Eye (tissue), 1 donor: ENCODE measurements at regions not wholly inside any gene's neighbourhood (a gene's known extent, or its start where the extent isn't known, plus 50 kb on each side); places are given as distances from the start of the nearest gene placed in this dataset.

Experiments
- DNase-seq: peaks from one replicate; pipeline ENCODE4 v3.0.0-alpha.2; 2015

GRCh38 chr21:27189870-27190269 is 223.0 kb upstream of the ADAMTS5 start:
- DNase-seq: no peak

GRCh38 chr21:27173053-27173452 is 206.2 kb upstream of the ADAMTS5 start:
- DNase-seq: no peak

- no peak for DNase-seq
These were observed 204.8 kb upstream of the ADAMTS5 start for GRCh38 chr21:27171707-27172106.

GRCh38 chr21:27168084-27168483 is 201.2 kb upstream of the ADAMTS5 start:
- DNase-seq: no peak

- no peak for DNase-seq
These were observed 197.6 kb upstream of the ADAMTS5 start for GRCh38 chr21:27164208-27165177.

GRCh38 chr21:27158967-27159366 is 192.1 kb upstream of the ADAMTS5 start:
- DNase-seq: no peak

GRCh38 chr21:27157097-27157496 is 190.2 kb upstream of the ADAMTS5 start:
- DNase-seq: no peak

GRCh38 chr21:27156666-27157065 is 189.8 kb upstream of the ADAMTS5 start:
- DNase-seq: no peak

- no peak for DNase-seq
These were observed 188.2 kb upstream of the ADAMTS5 start for GRCh38 chr21:27155130-27155500.

GRCh38 chr21:27154451-27155129 is 187.7 kb upstream of the ADAMTS5 start:
- no peak for DNase-seq

GRCh38 chr21:27152996-27153395 is 186.1 kb upstream of the ADAMTS5 start:
- DNase-seq: no peak

GRCh38 chr21:27149034-27149433 is 182.1 kb upstream of the ADAMTS5 start:
- DNase-seq: no peak

- DNase-seq: no peak
These were observed 179.4 kb upstream of the ADAMTS5 start for GRCh38 chr21:27146268-27146667.

GRCh38 chr21:27145134-27145798 is 178.4 kb upstream of the ADAMTS5 start:
- no peak for DNase-seq

- DNase-seq: no peak
These were observed 176.6 kb upstream of the ADAMTS5 start for GRCh38 chr21:27143476-27143875.

GRCh38 chr21:27139526-27139925 is 172.6 kb upstream of the ADAMTS5 start:
- no peak for DNase-seq

- no peak for DNase-seq
These were observed 167.6 kb upstream of the ADAMTS5 start for GRCh38 chr21:27134516-27134915.

- peak; percentile 18 for DNase-seq
These were observed 165.4 kb upstream of the ADAMTS5 start for GRCh38 chr21:27132266-27132665.

GRCh38 chr21:27130154-27130553 is 163.3 kb upstream of the ADAMTS5 start:
- no peak for DNase-seq

- DNase-seq: no peak
These were observed 162.8 kb upstream of the ADAMTS5 start for GRCh38 chr21:27129694-27130093.

GRCh38 chr21:27129215-27129614 is 162.3 kb upstream of the ADAMTS5 start:
- no peak for DNase-seq

- DNase-seq: no peak
These were observed 159.3 kb upstream of the ADAMTS5 start for GRCh38 chr21:27126140-27126539.

GRCh38 chr21:27122686-27123085 is 155.8 kb upstream of the ADAMTS5 start:
- no peak for DNase-seq

- DNase-seq: no peak
These were observed 147.2 kb upstream of the ADAMTS5 start for GRCh38 chr21:27114111-27114510.
